GM12878 (cell line): ENCODE measurements at regions not wholly inside any gene's neighbourhood (a gene's known extent, or its start where the extent isn't known, plus 50 kb on each side); places are given as distances from the start of the nearest gene placed in this dataset.

ENCODE experiments used
- ATAC-seq: fragments of 200-7000 bp; cut with Tn5 transposase; 3 replicates; pipeline ENCODE4 v1.9.1; 2020; ENCODE audit warnings: mild to moderate bottlenecking, moderate library complexity
- BruUV-seq: library from RNA; stranded (reverse); fragments of 400-500 nt; replicated peaks from 2 replicates; lab custom pipeline; 2021; lab: Mats Ljungman, UMichigan
- CTCF ChIA-PET: fragments of 300-600 bp; sonication (Branson Sonifier 250); formaldehyde crosslinking; extraction: SDS; loops from one replicate; lab custom pipeline; 2021; ENCODE audit warnings: inconsistent platforms; lab: Yijun Ruan, JAX
- POLR2A ChIA-PET: fragments of 350-600 bp; formaldehyde crosslinking; extraction: SDS; loops from one replicate; lab custom pipeline; 2021; ENCODE audit warnings: inconsistent platforms; lab: Charles Lee
- RAD21 ChIA-PET: fragments of 300-600 bp; sonication (Branson Sonifier 250); formaldehyde crosslinking; loops from one replicate; lab custom pipeline; 2023; ENCODE audit warnings: antibody characterized with exemption; ENCODE audit not compliant: unreplicated experiment; lab: Charles Lee
- SMC1A ChIA-PET: fragments of 300-600 bp; sonication (Branson Sonifier 250); formaldehyde crosslinking; loops from one replicate; lab custom pipeline; 2023; ENCODE audit not compliant: unreplicated experiment, uncharacterized antibody; lab: Charles Lee
- DNase-seq: peaks from one replicate; pipeline ENCODE4 v3.0.0-alpha.2; 2011; ENCODE audit warnings: low read depth, low spot score
- FAIRE-seq: peaks from 3 replicates; lab custom pipeline; 2011; peaks lifted over from hg19 to GRCh38; lab: Jason Lieb, UNC
- H2AFZ ChIP-seq: 2 replicates; pipeline ENCODE4 v1.6.0; 2011; ENCODE audit warnings: low read depth, low read length, control low read depth; ENCODE audit not compliant: control insufficient read depth
- H3K27ac ChIP-seq: 2 replicates; pipeline ENCODE4 v1.5.1; 2011; ENCODE audit warnings: control low read depth; ENCODE audit not compliant: control insufficient read depth, insufficient read depth
- H3K27me3 ChIP-seq, 2 experiments: replicated peaks in 1 of 2; 2 replicates each; pipeline versions ENCODE4 v1.6.0 to v1.6.1; 2011; ENCODE audit warnings: low read length in 1 of 2; ENCODE audit not compliant: control insufficient read depth in 2 of 2, insufficient read depth in 2 of 2
- H3K36me3 ChIP-seq, 2 experiments: 2 replicates each; pipeline ENCODE4 v1.5.1; 2011; ENCODE audit warnings: low read length in 1 of 2; ENCODE audit not compliant: control insufficient read depth in 2 of 2, insufficient read depth in 2 of 2
- H3K4me1 ChIP-seq: 2 replicates; pipeline ENCODE4 v1.6.1; 2011; ENCODE audit warnings: mild to moderate bottlenecking, low read length, moderate library complexity, mixed read lengths; ENCODE audit not compliant: control insufficient read depth, insufficient read depth
- H3K4me2 ChIP-seq: 2 replicates; pipeline ENCODE4 v1.6.0; 2011; ENCODE audit warnings: control low read depth; ENCODE audit not compliant: control insufficient read depth, insufficient read depth
- H3K4me3 ChIP-seq: fragments of 200-600 bp; sonication (generic); 2 replicates; pipeline ENCODE4 v1.5.1; 2016
- H3K79me2 ChIP-seq: 2 replicates; pipeline ENCODE4 v1.6.0; 2011; ENCODE audit warnings: low read length; ENCODE audit not compliant: control insufficient read depth, insufficient read depth
- H3K9ac ChIP-seq: 2 replicates; pipeline ENCODE4 v1.8.0; 2011; ENCODE audit warnings: low read length, control low read depth, mixed read lengths; ENCODE audit not compliant: control insufficient read depth, insufficient read depth
- H3K9me3 ChIP-seq: replicated peaks from 3 replicates; pipeline ENCODE4 v1.5.1; 2011; ENCODE audit warnings: mild to moderate bottlenecking, low read length; ENCODE audit not compliant: control insufficient read depth, insufficient read depth
- H4K20me1 ChIP-seq: 2 replicates; pipeline ENCODE4 v1.6.0; 2011; ENCODE audit not compliant: control insufficient read depth, insufficient read depth
- BACH1 ChIP-seq: fragments of 450-650 bp; IDR thresholded peaks from 2 replicates; pipeline ENCODE4 v1.6.1; 2017; ENCODE audit warnings: mild to moderate bottlenecking, borderline replicate concordance
- BRCA1 ChIP-seq: IDR thresholded peaks from 2 replicates; pipeline ENCODE4 v1.6.1; 2011; ENCODE audit warnings: low read depth, low read length, improper control_type of control experiment
- CBFB ChIP-seq: IDR thresholded peaks from 2 replicates; pipeline ENCODE4 v1.6.1; 2016; ENCODE audit warnings: antibody characterized with exemption, low read depth
- CHD1 ChIP-seq: IDR thresholded peaks from 2 replicates; pipeline ENCODE4 v1.6.1; 2012; ENCODE audit warnings: low read depth, low read length, improper control_type of control experiment
- MTA2 ChIP-seq: fragments of 450-650 bp; IDR thresholded peaks from 2 replicates; pipeline ENCODE4 v1.6.1; 2016; ENCODE audit warnings: low read depth, mild to moderate bottlenecking, moderate library complexity
- NFXL1 ChIP-seq: fragments of 450-650 bp; IDR thresholded peaks from 2 replicates; pipeline ENCODE4 v1.6.1; 2017; ENCODE audit warnings: antibody characterized with exemption, mild to moderate bottlenecking, borderline replicate concordance
- SP1 ChIP-seq: IDR thresholded peaks from one replicate; pipeline ENCODE4 v1.6.1; 2011; ENCODE audit warnings: low read depth, low read length
- ZNF622 ChIP-seq: fragments of 450-650 bp; IDR thresholded peaks from 2 replicates; pipeline ENCODE4 v1.6.1; 2017; ENCODE audit warnings: mild to moderate bottlenecking, inconsistent platforms
- in situ Hi-C: fragments of 300-500 bp; cut with MboI; formaldehyde crosslinking; loops from 9 replicates; pipeline ENCODE4 v1.14.3; 2018; ENCODE audit warnings: mixed read lengths
- intact Hi-C: fragments of 100-400 bp; cut with micrococcal nuclease; formaldehyde crosslinking; loops from one replicate; pipeline ENCODE4 v1.14.2; 2022; ENCODE audit not compliant: unreplicated experiment
- TF ChIP-seq, protein P1 (sequence below): fragments of 450-650 bp; IDR thresholded peaks from 2 replicates; pipeline ENCODE4 v1.6.1; 2017; ENCODE audit warnings: low read depth, mild to moderate bottlenecking, moderate library complexity
- TF ChIP-seq, protein P2 (sequence below), 3 experiments: IDR thresholded peaks in 2 of 3; conservative IDR thresholded peaks in 1 of 3; 2 replicates each; pipeline ENCODE4 v1.5.1; 2011; ENCODE audit warnings: low read depth in 3 of 3, low read length in 3 of 3, mild to moderate bottlenecking in 3 of 3, control low read depth in 2 of 3, moderate library complexity in 2 of 3, inconsistent platforms in 1 of 3, mixed read lengths in 1 of 3; ENCODE audit not compliant: control insufficient read depth in 2 of 3, insufficient read depth in 1 of 3; ENCODE audit errors: extremely low read depth in 1 of 3
- TF ChIP-seq, protein P3 (sequence below): fragments of 450-650 bp; IDR thresholded peaks from 2 replicates; pipeline ENCODE4 v1.6.1; 2018; ENCODE audit warnings: borderline replicate concordance, mild to moderate bottlenecking; ENCODE audit not compliant: partially characterized antibody
- TF ChIP-seq, protein P4 (sequence below): fragments of 450-650 bp; formaldehyde crosslinking; IDR thresholded peaks from 2 replicates; pipeline ENCODE4 v1.4.0; 2022; ENCODE audit warnings: mild to moderate bottlenecking, moderate library complexity
- TF ChIP-seq, protein P5 (sequence below): IDR thresholded peaks from 2 replicates; pipeline ENCODE4 v1.6.1; 2011; ENCODE audit warnings: low read depth, mild to moderate bottlenecking, low read length, moderate library complexity, borderline replicate concordance; ENCODE audit errors: extremely low read depth
- TF ChIP-seq, protein P6 (sequence below): fragments of 150-350 bp; IDR thresholded peaks from 2 replicates; pipeline ENCODE4 v1.6.1; 2014; ENCODE audit warnings: mild to moderate bottlenecking, low read depth, low read length

DNA sequence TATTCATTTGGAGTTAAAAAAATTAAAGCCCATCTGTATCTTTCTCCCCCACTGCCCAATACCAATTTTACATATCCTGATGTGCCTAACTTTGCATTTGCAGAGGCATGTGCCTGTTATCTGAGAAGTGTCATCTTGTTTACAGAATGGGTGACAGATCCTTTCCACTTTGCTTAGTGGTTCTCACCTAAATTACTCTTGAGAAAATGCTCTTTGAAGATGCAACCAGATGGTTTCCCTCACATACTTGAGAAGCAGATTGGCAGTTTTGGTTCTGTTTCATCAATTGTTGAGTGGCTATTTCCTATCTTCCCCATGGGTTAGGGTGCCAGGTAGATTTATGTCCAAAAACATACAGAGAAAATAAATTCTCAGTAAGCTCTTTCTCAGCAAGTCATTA is 1051.4 kb upstream of the ATXN7L3B start:
- ChIA-PET SMC1A (no interaction called here), CTCF (no interaction called here), RAD21 (no interaction called here), POLR2A (no interaction called here)
- BruUV-seq = no TSS peak
- no peak for FAIRE-seq
- intact Hi-C loops (no loop called here), in situ Hi-C loops (no loop called here)
- no peaks in the 10 kb centered on the region for H3K36me3 ChIP-seq
- no peaks in the 10 kb centered on the region for H3K9me3 ChIP-seq
- H3K27me3 ChIP-seq = no peaks in the 10 kb centered on the region
- no peak for ATAC-seq
- H3K27ac ChIP-seq = no peak overlapping the region
- H3K4me3 ChIP-seq = no peak overlapping the region
- H4K20me1 ChIP-seq = no peaks in the 10 kb centered on the region
- H3K79me2 ChIP-seq = no peaks in the 10 kb centered on the region
- no peak overlapping the region for H3K4me2 ChIP-seq
- H3K4me1 ChIP-seq = no peaks in the 10 kb centered on the region
- no peak overlapping the region for H3K9ac ChIP-seq
- H2AFZ ChIP-seq = no peak overlapping the region
- DNase-seq = no peak
- TF ChIP-seq, protein P1, sequence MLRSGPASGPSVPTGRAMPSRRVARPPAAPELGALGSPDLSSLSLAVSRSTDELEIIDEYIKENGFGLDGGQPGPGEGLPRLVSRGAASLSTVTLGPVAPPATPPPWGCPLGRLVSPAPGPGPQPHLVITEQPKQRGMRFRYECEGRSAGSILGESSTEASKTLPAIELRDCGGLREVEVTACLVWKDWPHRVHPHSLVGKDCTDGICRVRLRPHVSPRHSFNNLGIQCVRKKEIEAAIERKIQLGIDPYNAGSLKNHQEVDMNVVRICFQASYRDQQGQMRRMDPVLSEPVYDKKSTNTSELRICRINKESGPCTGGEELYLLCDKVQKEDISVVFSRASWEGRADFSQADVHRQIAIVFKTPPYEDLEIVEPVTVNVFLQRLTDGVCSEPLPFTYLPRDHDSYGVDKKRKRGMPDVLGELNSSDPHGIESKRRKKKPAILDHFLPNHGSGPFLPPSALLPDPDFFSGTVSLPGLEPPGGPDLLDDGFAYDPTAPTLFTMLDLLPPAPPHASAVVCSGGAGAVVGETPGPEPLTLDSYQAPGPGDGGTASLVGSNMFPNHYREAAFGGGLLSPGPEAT = no peak
- no peak for TF ChIP-seq BACH1
- no peak for TF ChIP-seq SP1
- TF ChIP-seq CHD1 = no peak
- TF ChIP-seq BRCA1 = no peak
- TF ChIP-seq, protein P2, sequence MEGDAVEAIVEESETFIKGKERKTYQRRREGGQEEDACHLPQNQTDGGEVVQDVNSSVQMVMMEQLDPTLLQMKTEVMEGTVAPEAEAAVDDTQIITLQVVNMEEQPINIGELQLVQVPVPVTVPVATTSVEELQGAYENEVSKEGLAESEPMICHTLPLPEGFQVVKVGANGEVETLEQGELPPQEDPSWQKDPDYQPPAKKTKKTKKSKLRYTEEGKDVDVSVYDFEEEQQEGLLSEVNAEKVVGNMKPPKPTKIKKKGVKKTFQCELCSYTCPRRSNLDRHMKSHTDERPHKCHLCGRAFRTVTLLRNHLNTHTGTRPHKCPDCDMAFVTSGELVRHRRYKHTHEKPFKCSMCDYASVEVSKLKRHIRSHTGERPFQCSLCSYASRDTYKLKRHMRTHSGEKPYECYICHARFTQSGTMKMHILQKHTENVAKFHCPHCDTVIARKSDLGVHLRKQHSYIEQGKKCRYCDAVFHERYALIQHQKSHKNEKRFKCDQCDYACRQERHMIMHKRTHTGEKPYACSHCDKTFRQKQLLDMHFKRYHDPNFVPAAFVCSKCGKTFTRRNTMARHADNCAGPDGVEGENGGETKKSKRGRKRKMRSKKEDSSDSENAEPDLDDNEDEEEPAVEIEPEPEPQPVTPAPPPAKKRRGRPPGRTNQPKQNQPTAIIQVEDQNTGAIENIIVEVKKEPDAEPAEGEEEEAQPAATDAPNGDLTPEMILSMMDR (IDR thresholded peaks at IDR 0.05 in 2 of 3, conservative IDR thresholded peaks at IDR 0.05 in 1 of 3; ENCODE audit: control insufficient read depth in 2 of 3, extremely low read depth in 1 of 3, insufficient read depth in 1 of 3, low read depth in 3 of 3, low read length in 3 of 3) = no peak
- no peak for TF ChIP-seq MTA2
- TF ChIP-seq, protein P3, sequence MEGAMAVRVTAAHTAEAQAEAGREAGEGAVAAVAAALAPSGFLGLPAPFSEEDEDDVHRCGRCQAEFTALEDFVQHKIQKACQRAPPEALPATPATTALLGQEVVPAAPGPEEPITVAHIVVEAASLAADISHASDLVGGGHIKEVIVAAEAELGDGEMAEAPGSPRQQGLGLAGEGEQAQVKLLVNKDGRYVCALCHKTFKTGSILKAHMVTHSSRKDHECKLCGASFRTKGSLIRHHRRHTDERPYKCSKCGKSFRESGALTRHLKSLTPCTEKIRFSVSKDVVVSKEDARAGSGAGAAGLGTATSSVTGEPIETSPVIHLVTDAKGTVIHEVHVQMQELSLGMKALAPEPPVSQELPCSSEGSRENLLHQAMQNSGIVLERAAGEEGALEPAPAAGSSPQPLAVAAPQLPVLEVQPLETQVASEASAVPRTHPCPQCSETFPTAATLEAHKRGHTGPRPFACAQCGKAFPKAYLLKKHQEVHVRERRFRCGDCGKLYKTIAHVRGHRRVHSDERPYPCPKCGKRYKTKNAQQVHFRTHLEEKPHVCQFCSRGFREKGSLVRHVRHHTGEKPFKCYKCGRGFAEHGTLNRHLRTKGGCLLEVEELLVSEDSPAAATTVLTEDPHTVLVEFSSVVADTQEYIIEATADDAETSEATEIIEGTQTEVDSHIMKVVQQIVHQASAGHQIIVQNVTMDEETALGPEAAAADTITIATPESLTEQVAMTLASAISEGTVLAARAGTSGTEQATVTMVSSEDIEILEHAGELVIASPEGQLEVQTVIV = no peak
- TF ChIP-seq ZNF622 = no peak
- TF ChIP-seq, protein P4, sequence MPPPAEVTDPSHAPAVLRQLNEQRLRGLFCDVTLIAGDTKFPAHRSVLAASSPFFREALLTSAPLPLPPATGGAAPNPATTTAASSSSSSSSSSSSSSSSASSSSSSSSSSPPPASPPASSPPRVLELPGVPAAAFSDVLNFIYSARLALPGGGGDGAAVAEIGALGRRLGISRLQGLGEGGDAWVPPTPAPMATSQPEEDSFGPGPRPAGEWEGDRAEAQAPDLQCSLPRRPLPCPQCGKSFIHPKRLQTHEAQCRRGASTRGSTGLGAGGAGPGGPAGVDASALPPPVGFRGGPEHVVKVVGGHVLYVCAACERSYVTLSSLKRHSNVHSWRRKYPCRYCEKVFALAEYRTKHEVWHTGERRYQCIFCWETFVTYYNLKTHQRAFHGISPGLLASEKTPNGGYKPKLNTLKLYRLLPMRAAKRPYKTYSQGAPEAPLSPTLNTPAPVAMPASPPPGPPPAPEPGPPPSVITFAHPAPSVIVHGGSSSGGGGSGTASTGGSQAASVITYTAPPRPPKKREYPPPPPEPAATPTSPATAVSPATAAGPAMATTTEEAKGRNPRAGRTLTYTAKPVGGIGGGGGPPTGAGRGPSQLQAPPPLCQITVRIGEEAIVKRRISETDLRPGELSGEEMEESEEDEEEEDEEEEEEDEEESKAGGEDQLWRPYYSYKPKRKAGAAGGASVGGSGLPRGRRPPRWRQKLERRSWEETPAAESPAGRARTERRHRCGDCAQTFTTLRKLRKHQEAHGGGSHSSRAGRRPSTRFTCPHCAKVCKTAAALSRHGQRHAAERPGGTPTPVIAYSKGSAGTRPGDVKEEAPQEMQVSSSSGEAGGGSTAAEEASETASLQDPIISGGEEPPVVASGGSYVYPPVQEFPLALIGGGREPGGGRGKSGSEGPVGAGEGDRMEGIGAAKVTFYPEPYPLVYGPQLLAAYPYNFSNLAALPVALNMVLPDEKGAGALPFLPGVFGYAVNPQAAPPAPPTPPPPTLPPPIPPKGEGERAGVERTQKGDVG (CRISPR knock-in tag) = no peak
- no peak for TF ChIP-seq CBFB
- TF ChIP-seq, protein P5, sequence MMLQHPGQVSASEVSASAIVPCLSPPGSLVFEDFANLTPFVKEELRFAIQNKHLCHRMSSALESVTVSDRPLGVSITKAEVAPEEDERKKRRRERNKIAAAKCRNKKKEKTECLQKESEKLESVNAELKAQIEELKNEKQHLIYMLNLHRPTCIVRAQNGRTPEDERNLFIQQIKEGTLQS = no peak
- TF ChIP-seq NFXL1 = no peak
- TF ChIP-seq, protein P6, sequence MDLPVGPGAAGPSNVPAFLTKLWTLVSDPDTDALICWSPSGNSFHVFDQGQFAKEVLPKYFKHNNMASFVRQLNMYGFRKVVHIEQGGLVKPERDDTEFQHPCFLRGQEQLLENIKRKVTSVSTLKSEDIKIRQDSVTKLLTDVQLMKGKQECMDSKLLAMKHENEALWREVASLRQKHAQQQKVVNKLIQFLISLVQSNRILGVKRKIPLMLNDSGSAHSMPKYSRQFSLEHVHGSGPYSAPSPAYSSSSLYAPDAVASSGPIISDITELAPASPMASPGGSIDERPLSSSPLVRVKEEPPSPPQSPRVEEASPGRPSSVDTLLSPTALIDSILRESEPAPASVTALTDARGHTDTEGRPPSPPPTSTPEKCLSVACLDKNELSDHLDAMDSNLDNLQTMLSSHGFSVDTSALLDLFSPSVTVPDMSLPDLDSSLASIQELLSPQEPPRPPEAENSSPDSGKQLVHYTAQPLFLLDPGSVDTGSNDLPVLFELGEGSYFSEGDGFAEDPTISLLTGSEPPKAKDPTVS = no peak
